ENCODE measurements at regions not wholly inside any gene's neighbourhood (a gene's known extent, or its start where the extent isn't known, plus 50 kb on each side); places are given as distances from the start of the nearest gene placed in this dataset.

DNA sequence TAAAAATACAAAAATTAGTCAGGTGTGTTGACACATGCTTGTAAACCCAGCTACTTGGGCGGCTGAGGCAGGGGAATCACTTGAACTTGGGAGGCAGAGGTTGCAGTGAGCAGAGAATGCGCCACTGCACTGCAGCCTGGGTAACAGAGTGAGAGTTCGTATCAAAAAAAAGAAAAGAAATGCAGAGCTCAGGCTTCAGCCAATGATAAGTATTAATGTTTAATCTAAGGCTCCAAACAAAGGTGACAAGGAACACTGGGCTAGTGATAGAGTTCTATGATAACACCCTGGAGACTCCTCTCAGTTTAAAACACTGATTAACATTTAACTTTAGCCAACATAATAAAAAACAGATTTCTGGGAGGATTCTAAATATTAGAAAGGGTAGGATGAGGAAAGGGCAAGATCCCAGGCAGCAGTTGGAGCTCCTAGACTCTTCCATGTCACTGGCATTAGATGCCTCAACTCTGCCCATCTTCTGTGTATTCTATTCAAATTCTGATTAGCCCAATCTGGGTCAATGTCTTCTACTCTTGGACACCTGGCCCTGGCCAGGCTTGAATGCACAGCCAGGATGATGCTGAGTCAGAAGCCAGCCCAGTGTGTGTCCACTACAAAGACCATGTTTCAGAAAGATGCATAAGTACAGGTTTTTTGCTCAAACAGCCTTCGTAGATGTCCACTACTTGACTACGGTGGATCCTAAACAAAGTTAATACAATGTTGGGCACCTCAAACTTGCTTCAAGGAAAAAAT is 91.0 kb upstream of the FAM169A start:
- no peak overlapping the region for H3K14ac ChIP-seq (ENCODE audit: low read length)
- H4K91ac ChIP-seq (ENCODE audit: low read depth, low read length, poor library complexity) = no peak overlapping the region
- no peak overlapping the region for H2BK15ac ChIP-seq (ENCODE audit: low read length)
- H3K27me3 ChIP-seq (ENCODE audit: control insufficient read depth in 3 of 3, insufficient read depth in 3 of 3, low read depth in 1 of 3, low read length in 3 of 3) = no peaks in the 10 kb centered on the region
- no CpG with 5 or more reads among the region's 5 CpGs for WGBS, 2 donors (ENCODE audit: extremely low coverage in 2 of 2, insufficient read length in 2 of 2, insufficient replicate concordance in 1 of 2)
- no peak overlapping the region for H2BK12ac ChIP-seq (ENCODE audit: low read length)
- H2BK120ac ChIP-seq (ENCODE audit: low read depth, low read length) = no peak overlapping the region
- H3K4me1 ChIP-seq (ENCODE audit: control insufficient read depth in 2 of 2, insufficient read depth in 1 of 2, low read depth in 1 of 2, low read length in 2 of 2) = no peaks in the 10 kb centered on the region
- H3K9ac ChIP-seq (ENCODE audit: low read depth, low read length, poor library complexity) = no peak overlapping the region
- H4K8ac ChIP-seq (ENCODE audit: low read depth, low read length) = no peak overlapping the region
- H3K9me3 ChIP-seq (replicated peaks in 1 of 2; ENCODE audit: control insufficient read depth in 2 of 2, insufficient read depth in 1 of 2, low read depth in 1 of 2, low read length in 2 of 2) = peaks cover 0 to 1% of the 10 kb centered on the region in 2 donors
- H3K23ac ChIP-seq (ENCODE audit: low read depth, low read length, poor library complexity) = no peak overlapping the region
- no peaks in the 10 kb centered on the region for H3K36me3 ChIP-seq (replicated peaks in 1 of 2; ENCODE audit: control insufficient read depth in 2 of 2, insufficient read depth in 2 of 2, low read length in 2 of 2)
- H2AK5ac ChIP-seq (ENCODE audit: low read depth, low read length) = no peak overlapping the region
- no peak overlapping the region for H2BK5ac ChIP-seq (ENCODE audit: low read length)
- H3K4me2 ChIP-seq (ENCODE audit: insufficient read depth, low read length, poor library complexity, severe bottlenecking) = no peak overlapping the region
- no peaks in the 10 kb centered on the region for H3K79me1 ChIP-seq (ENCODE audit: low read depth, low read length)
- H3K4me3 ChIP-seq (ENCODE audit: low read length in 2 of 2) = no peak overlapping the region
- H3K4ac ChIP-seq (ENCODE audit: low read length) = no peak overlapping the region
- H2AFZ ChIP-seq (ENCODE audit: low read length) = no peak overlapping the region
- H3K27ac ChIP-seq (replicated peaks; ENCODE audit: low read length) = no peak overlapping the region
- DNase-seq (ENCODE audit: low spot score) = no peak
- no peak overlapping the region for H3K18ac ChIP-seq (ENCODE audit: low read length)

- Histone ChIP-seq H4K91ac (ENCODE audit: low read depth, low read length, poor library complexity) (peak overlapping the region; percentile 22), H4K8ac (ENCODE audit: low read depth, low read length) (no peak overlapping the region), H3K9ac (ENCODE audit: low read depth, low read length, poor library complexity) (peak overlapping the region; percentile 12), H3K36me3 (replicated peaks in 1 of 2; ENCODE audit: control insufficient read depth in 2 of 2, insufficient read depth in 2 of 2, low read length in 2 of 2) (no peaks in the 10 kb centered on the region), H3K4me3 (ENCODE audit: low read length in 2 of 2) (no peak overlapping the region), H2AK5ac (ENCODE audit: low read depth, low read length) (no peak overlapping the region), H3K27me3 (ENCODE audit: control insufficient read depth in 3 of 3, insufficient read depth in 3 of 3, low read depth in 1 of 3, low read length in 3 of 3) (no peaks in the 10 kb centered on the region), H3K27ac (replicated peaks; ENCODE audit: low read length) (no peak overlapping the region), H3K4ac (ENCODE audit: low read length) (no peak overlapping the region), H2BK12ac (ENCODE audit: low read length) (no peak overlapping the region), H3K79me1 (ENCODE audit: low read depth, low read length) (no peaks in the 10 kb centered on the region), H3K9me3 (replicated peaks in 1 of 2; ENCODE audit: control insufficient read depth in 2 of 2, insufficient read depth in 1 of 2, low read depth in 1 of 2, low read length in 2 of 2) (peaks cover 0 to 1% of the 10 kb centered on the region in 2 donors), H3K4me2 (ENCODE audit: insufficient read depth, low read length, poor library complexity, severe bottlenecking) (no peak overlapping the region), H2BK15ac (ENCODE audit: low read length) (no peak overlapping the region), H3K23ac (ENCODE audit: low read depth, low read length, poor library complexity) (no peak overlapping the region), H2BK5ac (ENCODE audit: low read length) (no peak overlapping the region), H3K18ac (ENCODE audit: low read length) (no peak overlapping the region), H3K14ac (ENCODE audit: low read length) (no peak overlapping the region), H3K4me1 (ENCODE audit: control insufficient read depth in 2 of 2, insufficient read depth in 1 of 2, low read depth in 1 of 2, low read length in 2 of 2) (no peaks in the 10 kb centered on the region), H2AFZ (ENCODE audit: low read length) (no peak overlapping the region), H2BK120ac (ENCODE audit: low read depth, low read length) (no peak overlapping the region)
- no peak for DNase-seq (ENCODE audit: low spot score)
- no CpG with 5 or more reads among the region's 4 CpGs for WGBS, 2 donors (ENCODE audit: extremely low coverage in 2 of 2, insufficient read length in 2 of 2, insufficient replicate concordance in 1 of 2)
Measured at GRCh38 chr5:74956278-74956677, 90.1 kb upstream of the FAM169A start.

DNA sequence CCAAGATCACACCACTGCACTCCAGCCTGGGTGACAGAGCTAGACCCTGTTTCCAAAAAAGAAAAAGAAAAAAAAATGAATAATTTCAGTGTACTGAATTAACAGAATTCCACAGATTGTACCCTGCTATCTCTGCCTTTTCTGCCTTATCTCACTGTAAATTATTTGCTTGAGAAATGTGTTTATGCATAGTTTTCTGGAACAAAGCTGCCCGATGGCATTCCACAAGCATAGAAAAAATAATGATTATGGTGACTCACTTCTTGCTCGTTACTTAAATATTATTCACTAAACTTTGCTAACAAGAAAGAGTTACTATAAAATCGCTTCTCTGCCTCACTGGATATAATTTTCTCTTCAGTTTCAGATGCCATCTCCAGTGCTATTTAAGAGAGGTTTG is 88.7 kb upstream of the FAM169A start:
- H3K14ac ChIP-seq (ENCODE audit: low read length) = no peak overlapping the region
- H3K27ac ChIP-seq (replicated peaks; ENCODE audit: low read length) = no peak overlapping the region
- no peak overlapping the region for H3K4me3 ChIP-seq (ENCODE audit: low read length in 2 of 2)

GRCh38 chr5:74953937-74954720 is 87.9 kb upstream of the FAM169A start:
- Histone ChIP-seq H2BK5ac (ENCODE audit: low read length) (no peak overlapping the region), H4K8ac (ENCODE audit: low read depth, low read length) (no peak overlapping the region)

More for the DNA sequence above, 88.7 kb upstream of the FAM169A start:
- Histone ChIP-seq H3K4me2 (ENCODE audit: insufficient read depth, low read length, poor library complexity, severe bottlenecking) (no peak overlapping the region), H2BK5ac (ENCODE audit: low read length) (no peak overlapping the region), H3K9ac (ENCODE audit: low read depth, low read length, poor library complexity) (no peak overlapping the region), H4K91ac (ENCODE audit: low read depth, low read length, poor library complexity) (no peak overlapping the region), H2BK12ac (ENCODE audit: low read length) (no peak overlapping the region), H2AFZ (ENCODE audit: low read length) (no peak overlapping the region), H2BK120ac (ENCODE audit: low read depth, low read length) (no peak overlapping the region), H3K79me1 (ENCODE audit: low read depth, low read length) (no peaks in the 10 kb centered on the region), H3K9me3 (replicated peaks in 1 of 2; ENCODE audit: control insufficient read depth in 2 of 2, insufficient read depth in 1 of 2, low read depth in 1 of 2, low read length in 2 of 2) (peaks cover 0 to 1% of the 10 kb centered on the region in 2 donors), H3K18ac (ENCODE audit: low read length) (no peak overlapping the region), H3K27me3 (ENCODE audit: control insufficient read depth in 3 of 3, insufficient read depth in 3 of 3, low read depth in 1 of 3, low read length in 3 of 3) (no peaks in the 10 kb centered on the region), H3K4ac (ENCODE audit: low read length) (no peak overlapping the region), H3K36me3 (replicated peaks in 1 of 2; ENCODE audit: control insufficient read depth in 2 of 2, insufficient read depth in 2 of 2, low read length in 2 of 2) (no peaks in the 10 kb centered on the region), H2AK5ac (ENCODE audit: low read depth, low read length) (no peak overlapping the region), H2BK15ac (ENCODE audit: low read length) (no peak overlapping the region), H3K23ac (ENCODE audit: low read depth, low read length, poor library complexity) (no peak overlapping the region), H3K4me1 (ENCODE audit: control insufficient read depth in 2 of 2, insufficient read depth in 1 of 2, low read depth in 1 of 2, low read length in 2 of 2) (no peaks in the 10 kb centered on the region), H4K8ac (ENCODE audit: low read depth, low read length) (no peak overlapping the region)
- no CpG with 5 or more reads among the region's 3 CpGs for WGBS, 2 donors (ENCODE audit: extremely low coverage in 2 of 2, insufficient read length in 2 of 2, insufficient replicate concordance in 1 of 2)
- DNase-seq (ENCODE audit: low spot score) = no peak

More at GRCh38 chr5:74953937-74954720, 87.9 kb upstream of the FAM169A start:
- Histone ChIP-seq H3K14ac (ENCODE audit: low read length) (no peak overlapping the region), H3K4ac (ENCODE audit: low read length) (no peak overlapping the region), H3K23ac (ENCODE audit: low read depth, low read length, poor library complexity) (no peak overlapping the region), H3K4me2 (ENCODE audit: insufficient read depth, low read length, poor library complexity, severe bottlenecking) (no peak overlapping the region), H3K4me3 (ENCODE audit: low read length in 2 of 2) (no peak overlapping the region), H2BK15ac (ENCODE audit: low read length) (no peak overlapping the region), H3K79me1 (ENCODE audit: low read depth, low read length) (no peaks in the 10 kb centered on the region), H3K36me3 (replicated peaks in 1 of 2; ENCODE audit: control insufficient read depth in 2 of 2, insufficient read depth in 2 of 2, low read length in 2 of 2) (no peaks in the 10 kb centered on the region), H3K27ac (replicated peaks; ENCODE audit: low read length) (no peak overlapping the region), H3K27me3 (ENCODE audit: control insufficient read depth in 3 of 3, insufficient read depth in 3 of 3, low read depth in 1 of 3, low read length in 3 of 3) (no peaks in the 10 kb centered on the region), H3K9me3 (replicated peaks in 1 of 2; ENCODE audit: control insufficient read depth in 2 of 2, insufficient read depth in 1 of 2, low read depth in 1 of 2, low read length in 2 of 2) (peaks cover 0 to 1% of the 10 kb centered on the region in 2 donors), H2AK5ac (ENCODE audit: low read depth, low read length) (no peak overlapping the region), H2BK120ac (ENCODE audit: low read depth, low read length) (no peak overlapping the region), H3K9ac (ENCODE audit: low read depth, low read length, poor library complexity) (no peak overlapping the region), H3K4me1 (ENCODE audit: control insufficient read depth in 2 of 2, insufficient read depth in 1 of 2, low read depth in 1 of 2, low read length in 2 of 2) (no peaks in the 10 kb centered on the region), H2AFZ (ENCODE audit: low read length) (no peak overlapping the region), H4K91ac (ENCODE audit: low read depth, low read length, poor library complexity) (no peak overlapping the region), H3K18ac (ENCODE audit: low read length) (no peak overlapping the region), H2BK12ac (ENCODE audit: low read length) (no peak overlapping the region)
- no peak for DNase-seq (ENCODE audit: low spot score)
- WGBS, 2 donors (ENCODE audit: extremely low coverage in 2 of 2, insufficient read length in 2 of 2, insufficient replicate concordance in 1 of 2) = no CpG with 5 or more reads among the region's 8 CpGs

Measured in neuronal stem cell (in vitro differentiated cells).